HEK293 (cell line): ENCODE measurements at regions not wholly inside any gene's neighbourhood (a gene's known extent, or its start where the extent isn't known, plus 50 kb on each side); places are given as distances from the start of the nearest gene placed in this dataset.

ENCODE experiments used
- CTCF ChIA-PET: fragments of 350-600 bp; formaldehyde crosslinking; extraction: SDS; loops from one replicate; lab custom pipeline; 2021; ENCODE audit warnings: antibody characterized with exemption; lab: Yijun Ruan, JAX
- POLR2A ChIA-PET: fragments of 300-600 bp; formaldehyde crosslinking; extraction: SDS; loops from one replicate; lab custom pipeline; 2020; ENCODE audit warnings: antibody characterized with exemption, inconsistent platforms; lab: Yijun Ruan, JAX
- H3K27ac ChIP-seq: fragments of 200-500 bp; sonication (Bioruptor generic); 2 replicates; pipeline ENCODE4 v1.5.1; 2014; ENCODE audit warnings: low read depth, low read length, control low read depth, inconsistent platforms; ENCODE audit errors: extremely low read depth
- H3K36me3 ChIP-seq, 2 experiments: fragments of 200-500 bp in 1 of 2; sonication (Bioruptor generic) in 1 of 2; 1 replicate in 1 of 2; 2 replicates in 1 of 2; pipeline ENCODE4 v1.5.1; 2014 to 2017; ENCODE audit warnings: inconsistent platforms in 2 of 2, low read length in 2 of 2; ENCODE audit not compliant: control insufficient read depth in 2 of 2, insufficient read depth in 1 of 2
- H3K4me1 ChIP-seq: fragments of 200-500 bp; sonication (Bioruptor generic); 2 replicates; pipeline ENCODE4 v1.5.1; 2014; ENCODE audit warnings: mild to moderate bottlenecking, low read length, inconsistent platforms; ENCODE audit not compliant: control insufficient read depth, insufficient read depth
- H3K4me3 ChIP-seq: 2 replicates; pipeline ENCODE4 v1.5.1; 2011; ENCODE audit warnings: low read depth, mild to moderate bottlenecking, control low read depth, low read length, moderate library complexity
- H3K9me3 ChIP-seq: fragments of 200-500 bp; sonication (Bioruptor generic); 2 replicates; pipeline ENCODE4 v1.5.1; 2014; ENCODE audit warnings: low read depth, low read length, inconsistent platforms; ENCODE audit not compliant: control insufficient read depth, insufficient read depth
- BCL6B ChIP-seq: fragments of 450-650 bp; formaldehyde crosslinking; IDR thresholded peaks from 2 replicates; pipeline ENCODE4 v1.5.1; 2017; ENCODE audit warnings: missing biosample characterization, missing genetic modification characterization
- EGR2 ChIP-seq: fragments of 450-650 bp; formaldehyde crosslinking; IDR thresholded peaks from 2 replicates; pipeline ENCODE4 v1.5.1; 2016; ENCODE audit warnings: low read depth, missing biosample characterization, missing genetic modification characterization
- ELK4 ChIP-seq: IDR thresholded peaks from 2 replicates; pipeline ENCODE4 v1.6.1; 2011; ENCODE audit warnings: mild to moderate bottlenecking, low read depth, low read length, borderline replicate concordance
- KLF17 ChIP-seq: fragments of 450-650 bp; formaldehyde crosslinking; IDR thresholded peaks from 2 replicates; pipeline ENCODE4 v1.5.1; 2016; ENCODE audit warnings: missing biosample characterization, missing genetic modification characterization
- PRDM10 ChIP-seq: fragments of 450-650 bp; formaldehyde crosslinking; IDR thresholded peaks from 2 replicates; pipeline ENCODE4 v1.5.1; 2016; ENCODE audit warnings: missing biosample characterization, missing genetic modification characterization
- TCF7L2 ChIP-seq: IDR thresholded peaks from 2 replicates; pipeline ENCODE4 v1.6.1; 2011; ENCODE audit warnings: low read depth, mild to moderate bottlenecking, inconsistent platforms, low read length, moderate library complexity, borderline replicate concordance
- TRIM28 ChIP-seq: IDR thresholded peaks from 2 replicates; pipeline ENCODE4 v1.6.1; 2011; ENCODE audit warnings: low read length, control low read depth, borderline replicate concordance
- ZBTB26 ChIP-seq: fragments of 450-650 bp; formaldehyde crosslinking; optimal IDR thresholded peaks from 2 replicates; pipeline ENCODE3; 2016; ENCODE audit warnings: missing biosample characterization, mild to moderate bottlenecking, missing genetic modification characterization
- ZNF18 ChIP-seq: fragments of 450-650 bp; formaldehyde crosslinking; IDR thresholded peaks from 2 replicates; pipeline ENCODE4 v1.5.1; 2016; ENCODE audit warnings: missing biosample characterization, missing genetic modification characterization
- ZNF184 ChIP-seq: fragments of 450-650 bp; IDR thresholded peaks from 2 replicates; pipeline ENCODE4 v1.5.1; 2018; ENCODE audit warnings: missing biosample characterization, mild to moderate bottlenecking, missing genetic modification characterization
- ZNF266 ChIP-seq: fragments of 450-650 bp; formaldehyde crosslinking; IDR thresholded peaks from 2 replicates; pipeline ENCODE4 v1.5.1; 2016; ENCODE audit warnings: missing biosample characterization, missing genetic modification characterization, low read depth
- ZNF37A ChIP-seq: fragments of 450-650 bp; IDR thresholded peaks from 2 replicates; pipeline ENCODE4 v1.5.1; 2018; ENCODE audit warnings: missing biosample characterization, missing genetic modification characterization
- ZNF404 ChIP-seq: fragments of 450-650 bp; formaldehyde crosslinking; IDR thresholded peaks from 2 replicates; pipeline ENCODE4 v1.5.1; 2017; ENCODE audit warnings: missing biosample characterization, missing genetic modification characterization
- ZNF423 ChIP-seq: fragments of 450-650 bp; formaldehyde crosslinking; IDR thresholded peaks from 2 replicates; pipeline ENCODE4 v1.5.1; 2016; ENCODE audit warnings: missing biosample characterization, missing genetic modification characterization
- ZNF501 ChIP-seq: fragments of 450-650 bp; formaldehyde crosslinking; IDR thresholded peaks from 2 replicates; pipeline ENCODE4 v1.5.1; 2016; ENCODE audit warnings: missing biosample characterization, missing genetic modification characterization
- ZNF513 ChIP-seq: fragments of 450-650 bp; IDR thresholded peaks from 2 replicates; pipeline ENCODE4 v1.5.1; 2018; ENCODE audit warnings: missing biosample characterization, missing genetic modification characterization
- ZNF596 ChIP-seq: fragments of 450-650 bp; IDR thresholded peaks from 2 replicates; pipeline ENCODE4 v1.5.0; 2018; ENCODE audit warnings: missing biosample characterization, mild to moderate bottlenecking, missing genetic modification characterization, moderate library complexity
- ZNF621 ChIP-seq: fragments of 450-650 bp; formaldehyde crosslinking; IDR thresholded peaks from 2 replicates; pipeline ENCODE4 v1.5.1; 2017; ENCODE audit warnings: missing biosample characterization, missing genetic modification characterization

GRCh38 chr7:13602036-13602435, 387.4 kb downstream of the ETV1 start:
- TF ChIP-seq TRIM28 (no peak), ZNF501 (no peak), TCF7L2 (no peak), ZNF423 (tag by site-specific recombination) (no peak), KLF17 (tag by site-specific recombination) (no peak), EGR2 (tag by site-specific recombination) (no peak), ZNF266 (tag by site-specific recombination) (no peak), ZNF513 (tag by site-specific recombination) (no peak), ZNF596 (tag by site-specific recombination) (no peak)
- TF ChIP-seq, all 188 proteins: peak for 0
- Histone ChIP-seq H3K27ac (no peak overlapping the region), H3K4me1 (no peaks in the 10 kb centered on the region), H3K4me3 (no peak overlapping the region), H3K36me3 (no peaks in the 10 kb centered on the region), H3K9me3 (no peaks in the 10 kb centered on the region)
- CTCF ChIA-PET = no interaction called here
- POLR2A ChIA-PET = no interaction called here

- Histone ChIP-seq H3K4me3 (no peak overlapping the region), H3K4me1 (no peaks in the 10 kb centered on the region), H3K9me3 (no peaks in the 10 kb centered on the region), H3K27ac (no peak overlapping the region), H3K36me3 (no peaks in the 10 kb centered on the region)
- TF ChIP-seq ELK4 (no peak), ZNF37A (tag by site-specific recombination) (no peak), ZBTB26 (no peak), ZNF404 (tag by site-specific recombination) (no peak), BCL6B (tag by site-specific recombination) (no peak), ZNF184 (no peak), PRDM10 (tag by site-specific recombination) (no peak), ZNF18 (tag by site-specific recombination) (no peak), ZNF621 (no peak)
- ChIA-PET CTCF (no interaction called here), POLR2A (no interaction called here)
These were observed 386.4 kb downstream of the ETV1 start for GRCh38 chr7:13603016-13603415.
